Amniotic epithelial cell (primary cell): ENCODE measurements at regions not wholly inside any gene's neighbourhood (a gene's known extent, or its start where the extent isn't known, plus 50 kb on each side); places are given as distances from the start of the nearest gene placed in this dataset.

Experiments
- DNase-seq: peaks from one replicate; pipeline ENCODE4 v3.0.0-alpha.2; 2010; ENCODE audit warnings: low read depth

- no peak for DNase-seq
Measured at GRCh38 chr21:16492892-16493291, 763.1 kb downstream of the USP25 start.

GRCh38 chr21:16496609-16497008 is 766.8 kb downstream of the USP25 start:
- no peak for DNase-seq

- no peak for DNase-seq
Measured at GRCh38 chr21:16500271-16500670, 770.5 kb downstream of the USP25 start.

GRCh38 chr21:16502273-16502672 is 772.5 kb downstream of the USP25 start:
- no peak for DNase-seq

- no peak for DNase-seq
Measured at GRCh38 chr21:16502897-16503296, 773.1 kb downstream of the USP25 start.

- no peak for DNase-seq
Measured at GRCh38 chr21:16504281-16504680, 774.5 kb downstream of the USP25 start.

- DNase-seq = no peak
Measured at GRCh38 chr21:16504766-16505165, 775.0 kb downstream of the USP25 start.

GRCh38 chr21:16509476-16509875 is 779.7 kb downstream of the USP25 start:
- no peak for DNase-seq

- peak; percentile 4 for DNase-seq
Measured at GRCh38 chr21:16514316-16514715, 784.5 kb downstream of the USP25 start.

- DNase-seq = peak; percentile 36
Measured at GRCh38 chr21:16517383-16517782, 787.6 kb downstream of the USP25 start.

GRCh38 chr21:16519036-16519435 is 789.3 kb downstream of the USP25 start:
- no peak for DNase-seq

- DNase-seq = no peak
Measured at GRCh38 chr21:16519644-16520043, 789.9 kb downstream of the USP25 start.

- DNase-seq = peak; percentile 40
Measured at GRCh38 chr21:16522548-16522947, 792.8 kb downstream of the USP25 start.

GRCh38 chr21:16530656-16531055 is 800.9 kb downstream of the USP25 start:
- no peak for DNase-seq

GRCh38 chr21:16532840-16533239 is 803.1 kb downstream of the USP25 start:
- DNase-seq = peak; percentile 26

- no peak for DNase-seq
Measured at GRCh38 chr21:16533692-16534407, 804.1 kb downstream of the USP25 start.

GRCh38 chr21:16534408-16535101 is 804.8 kb downstream of the USP25 start:
- peak; percentile 61 for DNase-seq

- peak; percentile 81 for DNase-seq
Measured at GRCh38 chr21:16535102-16535422, 805.3 kb downstream of the USP25 start.

- no peak for DNase-seq
Measured at GRCh38 chr21:16535626-16536025, 805.8 kb downstream of the USP25 start.

- DNase-seq = no peak
Measured at GRCh38 chr21:16536140-16536539, 806.4 kb downstream of the USP25 start.

- no peak for DNase-seq
Measured at GRCh38 chr21:16536643-16537434, 807.1 kb downstream of the USP25 start.

- DNase-seq = no peak
Measured at GRCh38 chr21:16537501-16537900, 807.7 kb downstream of the USP25 start.

GRCh38 chr21:16538405-16538804 is 808.6 kb downstream of the USP25 start:
- no peak for DNase-seq
